Cardiac fibroblast (primary cell): ENCODE measurements at regions not wholly inside any gene's neighbourhood (a gene's known extent, or its start where the extent isn't known, plus 50 kb on each side); places are given as distances from the start of the nearest gene placed in this dataset.

Experiments
- DNase-seq, 2 donors: peaks; one replicate each; pipeline versions ENCODE4 v3.0.0 to v3.0.0-alpha.2; 2010; ENCODE audit warnings: low read depth in 2 of 2
- H3K4me3 ChIP-seq, 2 donors: replicated peaks in 1 of 2; 1 replicate in 1 of 2; 2 replicates in 1 of 2; pipeline ENCODE4 v1.5.1; 2011; ENCODE audit warnings: low read depth in 2 of 2, low read length in 2 of 2, mild to moderate bottlenecking in 2 of 2, moderate library complexity in 1 of 2
- CTCF ChIP-seq: IDR thresholded peaks from one replicate; pipeline ENCODE4 v1.5.1; 2011; ENCODE audit warnings: low read depth, mild to moderate bottlenecking, low read length, inconsistent platforms

GRCh38 chr2:72032481-72033041 lies 115.1 kb downstream of the CYP26B1 start:
- TF ChIP-seq CTCF: no peak
- H3K4me3 ChIP-seq: no peak overlapping the region

GRCh38 chr2:72031346-72032110 lies 116.1 kb downstream of the CYP26B1 start:
- TF ChIP-seq CTCF: no peak
- no peak for DNase-seq
- no peak overlapping the region for H3K4me3 ChIP-seq

More at GRCh38 chr2:72032481-72033041, 115.1 kb downstream of the CYP26B1 start:
- no peak for DNase-seq

- no peak for DNase-seq
- no peak for TF ChIP-seq CTCF
- no peak overlapping the region for H3K4me3 ChIP-seq
Measured at GRCh38 chr2:72028996-72029395, 118.7 kb downstream of the CYP26B1 start.

GRCh38 chr2:72028351-72028995 lies 119.2 kb downstream of the CYP26B1 start:
- H3K4me3 ChIP-seq: no peak overlapping the region
- no peak for TF ChIP-seq CTCF

GRCh38 chr2:72027426-72028161 lies 120.1 kb downstream of the CYP26B1 start:
- TF ChIP-seq CTCF: no peak
- peak in 1 of 2 donors; percentile 44 for DNase-seq
- no peak overlapping the region for H3K4me3 ChIP-seq

More at GRCh38 chr2:72028351-72028995, 119.2 kb downstream of the CYP26B1 start:
- DNase-seq: no peak

GRCh38 chr2:72026819-72027425 lies 120.7 kb downstream of the CYP26B1 start:
- DNase-seq: no peak
- no peak overlapping the region for H3K4me3 ChIP-seq
- no peak for TF ChIP-seq CTCF
